ENCODE measurements at regions not wholly inside any gene's neighbourhood (a gene's known extent, or its start where the extent isn't known, plus 50 kb on each side); places are given as distances from the start of the nearest gene placed in this dataset.

DNA sequence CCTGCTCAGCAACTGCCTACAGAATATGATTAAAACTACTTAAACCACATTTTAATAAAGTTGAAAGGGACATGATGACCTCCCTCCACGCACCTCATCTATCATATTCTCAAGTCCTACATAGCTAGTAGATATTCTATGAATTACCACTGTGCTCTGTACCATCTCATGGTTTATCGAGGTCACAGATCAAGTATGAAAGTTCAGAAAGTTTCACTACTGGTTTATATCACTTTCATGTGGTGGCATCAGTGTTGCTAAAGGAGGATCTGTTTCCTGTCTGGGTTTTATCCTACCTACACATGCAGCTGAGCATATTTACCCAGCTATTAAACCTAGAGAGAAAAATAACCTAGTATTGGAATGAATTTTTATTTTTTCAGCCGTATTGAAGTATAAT, 214.9 kb upstream of the MON1B start:
- no peak for TF ChIP-seq KDM1A (IDR thresholded peaks at IDR 0.05; ENCODE audit: low read depth)
- no peak for TF ChIP-seq REST (IDR thresholded peaks at IDR 0.05)
- TF ChIP-seq CHD4 (IDR thresholded peaks at IDR 0.05; ENCODE audit: borderline replicate concordance), result no peak
- TF ChIP-seq, protein P1, sequence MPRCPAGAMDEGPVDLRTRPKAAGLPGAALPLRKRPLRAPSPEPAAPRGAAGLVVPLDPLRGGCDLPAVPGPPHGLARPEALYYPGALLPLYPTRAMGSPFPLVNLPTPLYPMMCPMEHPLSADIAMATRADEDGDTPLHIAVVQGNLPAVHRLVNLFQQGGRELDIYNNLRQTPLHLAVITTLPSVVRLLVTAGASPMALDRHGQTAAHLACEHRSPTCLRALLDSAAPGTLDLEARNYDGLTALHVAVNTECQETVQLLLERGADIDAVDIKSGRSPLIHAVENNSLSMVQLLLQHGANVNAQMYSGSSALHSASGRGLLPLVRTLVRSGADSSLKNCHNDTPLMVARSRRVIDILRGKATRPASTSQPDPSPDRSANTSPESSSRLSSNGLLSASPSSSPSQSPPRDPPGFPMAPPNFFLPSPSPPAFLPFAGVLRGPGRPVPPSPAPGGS (IDR thresholded peaks at IDR 0.05), result no peak
- TF ChIP-seq, protein P2, sequence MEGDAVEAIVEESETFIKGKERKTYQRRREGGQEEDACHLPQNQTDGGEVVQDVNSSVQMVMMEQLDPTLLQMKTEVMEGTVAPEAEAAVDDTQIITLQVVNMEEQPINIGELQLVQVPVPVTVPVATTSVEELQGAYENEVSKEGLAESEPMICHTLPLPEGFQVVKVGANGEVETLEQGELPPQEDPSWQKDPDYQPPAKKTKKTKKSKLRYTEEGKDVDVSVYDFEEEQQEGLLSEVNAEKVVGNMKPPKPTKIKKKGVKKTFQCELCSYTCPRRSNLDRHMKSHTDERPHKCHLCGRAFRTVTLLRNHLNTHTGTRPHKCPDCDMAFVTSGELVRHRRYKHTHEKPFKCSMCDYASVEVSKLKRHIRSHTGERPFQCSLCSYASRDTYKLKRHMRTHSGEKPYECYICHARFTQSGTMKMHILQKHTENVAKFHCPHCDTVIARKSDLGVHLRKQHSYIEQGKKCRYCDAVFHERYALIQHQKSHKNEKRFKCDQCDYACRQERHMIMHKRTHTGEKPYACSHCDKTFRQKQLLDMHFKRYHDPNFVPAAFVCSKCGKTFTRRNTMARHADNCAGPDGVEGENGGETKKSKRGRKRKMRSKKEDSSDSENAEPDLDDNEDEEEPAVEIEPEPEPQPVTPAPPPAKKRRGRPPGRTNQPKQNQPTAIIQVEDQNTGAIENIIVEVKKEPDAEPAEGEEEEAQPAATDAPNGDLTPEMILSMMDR (IDR thresholded peaks at IDR 0.05), result no peak
- no peak for TF ChIP-seq SREBF2 (IDR thresholded peaks at IDR 0.05)
- no peak for TF ChIP-seq POLR2A (IDR thresholded peaks at IDR 0.05; ENCODE audit: low read length)

All from A549 (cell line).